NAMALWA (cell line): ENCODE measurements at regions not wholly inside any gene's neighbourhood (a gene's known extent, or its start where the extent isn't known, plus 50 kb on each side); places are given as distances from the start of the nearest gene placed in this dataset.
A peak's percentile ranks its signal among the peaks of the same experiment; 100 is the strongest.

Source experiments
- DNase-seq: peaks from one replicate; pipeline ENCODE4 v3.0.0-alpha.2; 2015; ENCODE audit warnings: low spot score

DNA sequence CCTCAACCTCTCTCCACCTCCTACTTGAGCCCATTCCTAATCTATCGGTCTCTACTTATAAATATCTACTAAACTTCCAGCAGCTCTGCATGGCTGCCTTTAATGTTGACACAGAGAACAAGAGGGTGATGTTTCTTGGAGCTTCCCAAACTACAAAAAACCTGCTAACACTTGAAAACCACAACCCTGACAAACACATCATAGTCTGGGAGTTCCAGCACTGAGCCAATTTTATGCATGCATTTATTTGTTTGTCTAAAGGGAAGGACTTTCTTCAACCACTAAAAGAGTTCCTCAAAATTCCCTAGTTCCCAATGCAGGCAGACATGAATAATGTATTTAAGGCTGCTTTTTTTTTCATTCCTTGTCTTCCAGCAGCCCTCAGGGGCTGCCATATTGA, 331.8 kb upstream of the XYLT1 start:
- no peak for DNase-seq

DNA sequence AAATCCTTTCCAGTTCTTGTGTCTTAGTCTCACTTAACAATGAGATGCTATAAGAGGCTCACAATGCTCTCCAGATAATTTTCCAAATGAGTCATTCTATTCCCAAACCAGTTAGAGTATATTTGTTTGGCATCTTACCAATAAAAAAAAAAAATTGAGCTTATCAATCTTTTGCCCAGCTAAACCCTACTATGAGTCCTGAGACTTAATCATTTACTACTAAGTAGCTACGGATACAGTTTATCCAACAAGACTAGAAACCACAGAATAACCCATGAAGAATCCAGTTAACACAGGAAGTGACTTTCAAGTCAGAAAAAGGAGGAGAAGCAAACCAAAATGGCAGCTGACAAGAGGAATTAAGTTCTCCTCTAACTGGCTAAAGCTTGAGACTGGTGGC, 330.3 kb upstream of the XYLT1 start:
- DNase-seq, result no peak

DNA sequence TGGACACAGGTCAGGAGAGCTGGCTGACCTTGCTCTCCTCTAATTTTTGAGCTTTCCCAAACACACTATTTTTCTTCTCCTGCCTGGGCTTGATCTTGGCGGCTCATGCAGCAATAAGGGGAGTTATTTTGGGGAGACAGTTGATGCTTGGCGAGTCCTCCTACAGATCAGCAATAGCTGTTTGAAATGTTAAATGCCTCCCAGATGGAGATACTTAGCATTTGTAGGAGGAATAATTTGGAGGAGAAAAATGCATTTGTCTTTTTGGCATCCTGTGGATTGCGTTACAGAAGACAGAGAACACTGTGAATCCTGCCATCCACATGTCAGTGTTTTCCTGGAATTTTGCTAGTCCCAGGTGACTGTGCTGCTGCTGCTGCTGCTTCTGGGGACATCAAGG, 328.0 kb upstream of the XYLT1 start:
- DNase-seq, result no peak

DNA sequence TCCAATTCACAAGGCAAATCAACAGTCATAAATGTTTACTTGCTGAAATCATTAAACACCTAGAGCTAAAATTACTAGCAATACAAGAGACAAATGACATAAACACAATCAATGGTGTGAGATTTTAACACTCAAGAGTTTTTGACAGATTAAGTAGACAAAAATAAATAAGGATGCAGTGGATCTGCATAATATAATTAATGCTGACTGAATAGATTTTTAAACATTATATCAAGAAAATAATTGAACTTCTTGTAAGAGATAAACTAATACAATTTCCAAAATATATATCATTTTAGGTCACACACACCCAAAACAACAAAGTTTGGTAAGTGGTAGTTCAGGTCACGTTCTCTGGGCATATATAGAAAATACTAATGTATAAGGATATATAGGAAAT, 322.6 kb upstream of the XYLT1 start:
- DNase-seq, result no peak

DNA sequence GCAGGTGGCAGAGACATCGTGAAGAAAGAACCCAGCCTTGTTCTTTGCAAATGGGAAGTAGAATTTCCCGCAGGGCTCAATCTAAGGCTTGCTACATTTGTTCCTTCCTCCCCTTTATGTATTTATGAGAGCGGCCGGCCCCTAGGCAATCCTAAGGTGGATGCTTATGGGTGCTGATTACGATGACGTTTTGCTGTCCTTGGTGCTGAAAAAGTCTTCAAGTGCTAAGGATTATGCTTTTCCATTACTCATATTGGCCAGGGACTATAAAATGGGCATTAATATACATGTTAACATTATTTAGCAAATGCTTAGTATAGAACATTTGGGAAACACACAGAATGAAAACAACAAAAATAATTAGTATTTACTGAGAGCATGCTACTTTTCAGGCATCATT, 313.3 kb upstream of the XYLT1 start:
- peak; percentile 17 for DNase-seq

DNA sequence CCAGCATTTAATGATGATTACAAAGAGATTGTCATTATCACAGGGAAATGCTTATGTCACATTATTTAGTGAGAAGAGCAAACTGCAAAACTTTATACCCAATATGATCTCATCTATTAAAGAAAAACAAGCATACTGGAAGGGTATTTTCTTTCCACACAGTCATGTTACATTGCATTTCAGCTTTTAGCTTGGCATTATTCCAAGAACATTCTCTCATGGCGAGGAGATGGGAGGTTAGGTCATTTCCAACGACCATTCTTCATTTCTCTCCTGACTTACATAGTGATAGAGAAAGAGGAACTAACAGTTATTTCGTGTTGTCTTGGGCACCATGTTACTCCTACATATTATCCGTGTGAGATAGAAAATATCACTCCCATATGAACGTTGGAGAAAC, 309.4 kb upstream of the XYLT1 start:
- no peak for DNase-seq

DNA sequence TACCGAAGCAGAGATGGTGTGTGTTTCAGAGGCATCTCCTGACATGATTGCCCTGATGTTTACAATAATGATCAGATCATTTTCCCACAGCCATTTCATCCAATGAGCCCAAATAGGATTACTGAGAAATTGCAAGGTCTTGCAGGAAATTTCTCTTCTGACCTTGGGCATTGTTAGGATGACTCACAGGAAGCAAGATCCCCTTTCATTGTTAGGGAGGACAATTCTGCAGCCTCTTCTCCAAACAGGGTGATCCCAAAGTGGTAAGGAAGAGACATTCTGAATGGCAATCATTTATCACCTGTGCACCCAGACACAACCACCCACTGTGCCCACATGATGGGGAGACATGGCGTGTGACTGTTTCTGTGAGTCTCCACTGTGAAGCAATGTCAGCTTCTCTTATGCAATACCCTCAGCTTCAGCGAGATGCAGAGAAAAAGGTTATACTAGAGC, 306.7 kb upstream of the XYLT1 start:
- DNase-seq, result no peak

DNA sequence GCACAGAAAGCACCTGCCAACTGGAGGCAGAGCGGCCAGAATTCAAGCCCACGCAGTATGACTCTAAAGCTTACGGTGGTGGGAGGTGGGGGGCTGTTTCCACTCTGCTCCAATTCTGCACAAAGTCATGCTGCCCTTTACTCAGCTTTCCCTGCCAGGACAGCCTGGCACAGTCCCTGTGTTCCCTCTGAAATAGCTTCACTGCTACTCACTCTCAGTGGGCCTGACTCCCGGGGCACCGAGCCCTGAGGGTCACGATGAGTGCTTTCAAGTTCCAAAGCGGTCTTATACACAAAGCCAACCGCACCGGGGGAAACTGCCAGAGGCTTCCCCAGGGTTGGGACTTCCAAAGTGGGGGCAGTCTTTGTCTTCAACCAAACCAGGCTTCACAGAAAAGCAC, 306.1 kb upstream of the XYLT1 start:
- DNase-seq, result no peak

DNA sequence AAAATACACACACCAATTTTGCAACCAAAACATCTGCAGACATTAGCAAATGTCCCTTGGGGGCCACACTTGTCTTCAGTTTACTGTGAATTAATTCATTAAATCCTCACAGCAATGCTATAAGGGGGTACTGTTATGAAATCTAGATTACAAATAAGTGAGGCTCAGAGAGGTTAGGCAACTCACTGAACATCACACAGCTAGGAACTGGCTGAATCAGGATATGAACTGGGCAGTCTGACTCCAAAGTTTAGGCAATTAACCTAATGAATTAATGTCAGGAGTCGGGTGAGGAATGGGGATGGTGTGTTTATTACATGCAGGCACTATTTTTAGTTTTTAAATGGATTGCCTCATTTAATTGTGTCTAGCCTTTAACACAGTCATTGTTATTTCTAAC, 305.7 kb upstream of the XYLT1 start:
- DNase-seq, result no peak

DNA sequence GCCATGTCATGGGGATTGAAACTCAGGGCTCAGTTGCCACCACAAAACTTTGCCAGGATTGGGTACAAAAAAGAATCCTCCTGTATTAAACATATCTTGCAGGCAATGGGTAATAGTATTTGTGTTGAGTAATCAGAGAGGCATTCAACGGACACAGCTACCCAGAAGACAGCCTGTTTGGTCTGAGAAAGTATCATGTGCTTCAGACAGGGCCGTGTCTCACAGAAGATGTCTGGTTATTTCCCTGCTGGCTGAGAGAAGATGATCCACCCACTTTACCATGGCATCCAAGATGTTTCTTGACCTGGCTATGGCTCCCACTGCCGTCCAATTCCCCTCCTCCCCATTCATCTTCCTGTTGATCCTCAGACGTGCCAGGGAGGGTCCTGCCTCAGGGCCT, 304.3 kb upstream of the XYLT1 start:
- DNase-seq, result no peak

DNA sequence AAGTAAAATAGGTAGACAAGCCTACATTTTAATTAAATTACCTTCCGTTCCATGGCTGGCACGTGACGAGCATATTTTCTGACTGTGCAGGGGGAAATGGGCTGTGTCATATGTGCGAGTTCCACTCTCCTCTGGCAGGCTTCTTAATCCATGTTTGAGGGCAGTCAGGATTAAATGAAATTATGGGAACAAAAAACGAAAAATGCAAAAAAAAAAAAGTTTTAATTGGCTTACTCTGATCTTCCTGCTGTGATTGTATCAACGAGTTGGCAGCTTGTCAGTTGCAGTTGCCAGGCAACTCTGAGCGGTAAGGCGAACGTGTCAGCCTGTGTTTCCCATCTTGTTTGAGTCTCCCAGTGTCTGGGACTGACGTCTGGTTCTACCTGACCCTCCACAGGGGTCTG, 302.9 kb upstream of the XYLT1 start:
- no peak for DNase-seq

DNA sequence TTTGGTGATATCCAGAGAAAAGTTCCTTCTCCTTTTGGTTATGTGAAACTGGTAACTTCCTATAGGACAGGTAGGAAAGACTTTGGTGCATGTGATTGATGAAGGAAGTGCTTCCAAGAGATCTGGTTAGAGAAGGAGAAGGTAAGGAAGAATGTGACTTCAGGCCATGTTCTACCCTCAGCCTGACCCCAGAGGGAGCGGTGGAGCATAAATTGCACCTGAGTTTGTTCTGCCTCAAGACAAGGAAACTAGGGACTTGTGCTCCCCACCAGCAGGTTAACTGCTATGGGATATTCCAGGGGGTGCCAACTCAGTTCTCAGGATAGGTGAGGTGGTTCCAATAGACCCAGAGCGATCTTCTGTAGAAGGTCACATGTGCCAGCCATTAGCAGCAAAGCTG, 299.3 kb upstream of the XYLT1 start:
- no peak for DNase-seq

DNA sequence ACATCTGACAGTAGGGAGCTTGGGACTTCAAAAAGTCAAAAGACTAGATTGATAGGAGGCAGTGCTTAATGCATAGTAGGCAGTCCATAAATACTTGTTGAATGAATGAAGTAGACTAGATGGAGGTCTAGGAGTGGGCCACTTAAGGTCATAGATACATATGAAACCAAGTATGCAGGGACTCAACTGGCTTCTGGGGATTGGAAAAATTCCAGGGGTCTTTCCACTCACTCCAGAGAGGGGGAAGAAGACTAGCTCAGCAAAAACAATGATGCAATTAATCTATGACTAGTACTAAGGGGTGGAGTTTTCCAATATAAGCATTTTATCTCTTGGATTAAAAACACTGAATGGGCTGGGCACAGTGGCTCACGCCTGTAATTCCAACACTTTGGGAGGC, 298.3 kb upstream of the XYLT1 start:
- DNase-seq, result no peak

DNA sequence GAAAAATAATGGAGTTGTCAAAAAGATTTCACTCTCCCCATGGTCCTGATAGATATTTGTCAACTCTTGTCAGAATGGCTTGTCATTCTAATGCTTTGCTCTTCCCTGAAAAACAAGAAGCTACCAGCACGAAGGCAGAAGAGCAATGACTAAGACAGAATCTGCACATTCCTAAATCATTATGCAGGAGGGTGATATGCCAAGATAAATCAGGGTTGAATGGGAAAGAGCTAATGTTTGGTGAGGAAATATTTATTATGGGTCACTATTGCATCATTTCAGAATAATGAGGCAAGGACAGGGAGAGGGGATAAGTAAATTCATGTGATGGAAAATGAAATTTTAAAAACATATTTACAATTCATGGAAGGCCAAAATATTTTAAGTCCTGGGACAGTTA, 297.5 kb upstream of the XYLT1 start:
- no peak for DNase-seq

DNA sequence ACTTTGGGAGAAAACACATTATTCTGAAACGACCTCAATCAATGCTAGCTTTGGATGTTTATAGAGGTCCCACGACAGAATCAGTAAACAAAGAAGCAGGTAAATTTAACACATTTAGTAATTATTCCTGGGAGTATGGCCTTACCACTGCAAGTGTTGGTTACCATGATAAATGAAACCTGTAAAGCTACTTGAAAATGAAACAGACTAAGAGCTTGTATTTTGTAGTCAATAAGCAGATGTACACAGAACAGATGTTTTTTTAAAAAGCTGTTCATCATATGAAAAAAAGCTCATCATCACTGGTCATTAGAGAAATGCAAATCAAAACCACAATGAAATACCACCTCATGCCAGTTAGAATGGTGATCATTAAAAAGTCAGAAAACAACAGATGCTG, 295.3 kb upstream of the XYLT1 start:
- no peak for DNase-seq

DNA sequence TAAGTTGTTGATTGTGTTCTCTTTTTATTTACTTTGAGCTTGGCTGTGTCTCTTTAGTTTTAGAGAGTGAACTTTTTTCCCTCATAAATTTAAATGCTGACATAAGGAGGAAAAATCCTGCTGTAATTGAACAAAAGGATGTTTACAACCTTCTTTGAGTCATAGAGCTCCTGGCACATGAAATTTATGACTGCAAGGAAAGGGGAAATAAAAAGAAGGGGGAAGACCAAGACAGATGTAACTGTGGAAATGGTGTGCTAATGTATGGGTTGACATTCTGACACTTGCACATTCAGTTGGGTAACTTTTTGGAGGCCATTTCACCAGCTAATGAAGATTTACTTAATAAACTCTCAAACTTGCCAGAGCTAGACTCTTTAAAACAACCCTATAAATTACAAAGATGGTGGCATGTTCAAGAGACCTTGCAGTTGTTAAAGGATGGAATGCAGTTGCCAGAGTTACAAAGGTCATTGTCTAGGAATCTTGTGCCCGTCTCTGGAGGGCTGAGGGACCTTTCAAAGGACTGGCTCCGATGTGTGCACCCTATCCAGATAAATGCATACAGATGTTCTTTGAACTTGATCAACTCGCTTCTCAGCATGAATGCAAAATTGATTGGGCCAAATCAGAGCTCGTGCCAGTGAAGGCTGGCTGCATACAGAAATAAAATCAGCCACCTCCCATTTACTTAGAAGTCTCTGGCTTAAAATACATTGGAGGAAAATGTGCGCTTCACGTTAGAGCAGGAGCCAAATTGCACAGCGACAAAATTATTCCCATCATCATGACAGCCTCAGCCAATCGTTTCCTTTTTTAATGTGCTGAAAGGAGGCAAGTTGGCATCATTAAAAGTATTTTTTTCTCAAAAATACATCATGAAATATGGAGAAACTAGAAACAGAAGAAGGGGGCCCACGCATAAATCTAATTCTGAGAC, 289.0 kb upstream of the XYLT1 start:
- DNase-seq, result no peak

DNA sequence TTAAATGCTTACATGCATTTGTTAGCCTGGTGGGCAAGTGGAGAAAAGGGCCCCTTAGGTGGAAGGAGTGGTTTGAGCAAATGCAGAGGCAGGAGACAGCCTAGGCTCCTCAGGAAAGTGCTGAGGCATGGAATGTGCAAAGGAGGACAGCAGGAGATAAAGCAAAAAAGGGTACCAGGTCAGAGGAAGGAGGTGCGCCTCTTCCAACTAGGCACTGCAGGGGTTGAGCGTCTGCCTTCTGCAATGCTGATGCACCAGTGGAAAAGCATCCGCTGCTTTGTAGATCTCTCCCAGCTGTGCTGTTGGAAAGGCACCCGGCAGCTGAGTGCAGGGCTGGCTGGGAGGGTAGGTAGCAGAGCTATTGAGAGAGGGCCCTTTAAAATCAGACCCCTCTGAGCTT, 287.0 kb upstream of the XYLT1 start:
- no peak for DNase-seq

DNA sequence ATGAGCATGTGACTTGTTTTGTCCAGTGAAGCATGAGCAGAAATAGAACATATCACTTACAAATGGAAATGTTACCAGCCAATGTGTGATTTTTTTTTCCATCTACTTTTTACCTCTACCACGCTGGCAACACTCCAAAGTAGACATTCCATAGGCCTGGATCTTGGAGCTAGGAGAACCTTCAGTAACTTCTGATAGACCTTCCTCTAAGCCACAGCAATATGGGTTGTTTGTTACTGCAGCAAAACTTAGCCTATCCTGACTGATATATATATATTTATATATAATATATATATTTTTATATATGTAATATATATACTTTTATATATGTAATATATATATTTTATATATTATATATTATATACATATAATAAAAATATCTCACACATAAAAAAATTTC, 284.4 kb upstream of the XYLT1 start:
- no peak for DNase-seq

DNA sequence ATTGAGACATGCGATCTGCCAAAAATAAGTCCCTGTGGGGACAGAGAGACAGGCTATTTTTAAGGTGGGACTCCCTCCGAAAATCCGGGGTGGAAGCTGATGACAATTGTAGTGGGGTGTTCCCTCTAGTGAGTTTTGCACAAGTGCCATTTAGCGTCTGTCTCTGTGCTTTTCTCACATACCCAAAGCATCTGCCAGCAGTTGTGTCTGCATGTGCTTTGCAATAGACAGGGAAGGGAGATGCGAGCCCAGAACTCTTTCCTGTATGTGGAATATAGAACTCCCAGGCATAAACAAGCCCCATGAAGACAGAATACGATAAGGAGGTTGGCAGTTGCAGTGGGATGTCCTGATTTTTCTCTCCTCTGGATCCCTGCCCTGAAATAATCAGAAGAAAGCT, 282.7 kb upstream of the XYLT1 start:
- no peak for DNase-seq

DNA sequence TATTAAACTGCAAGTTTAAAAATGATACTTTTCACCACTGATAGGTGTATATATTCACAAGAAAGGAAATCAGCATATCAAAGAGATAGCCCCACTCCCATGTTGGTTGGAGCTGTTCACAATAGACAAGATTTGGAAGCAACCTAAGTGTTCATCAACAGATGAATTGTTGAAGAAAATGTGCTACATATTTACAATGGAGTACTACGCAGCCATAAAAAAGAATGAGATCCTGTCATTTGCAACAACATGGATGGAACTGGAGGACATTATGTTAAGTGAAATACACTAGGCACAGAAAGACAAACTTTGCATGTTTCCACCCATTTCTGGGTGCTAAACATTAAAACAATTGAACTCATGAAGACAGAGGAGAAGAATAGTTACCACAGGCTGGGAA, 278.9 kb upstream of the XYLT1 start:
- no peak for DNase-seq

DNA sequence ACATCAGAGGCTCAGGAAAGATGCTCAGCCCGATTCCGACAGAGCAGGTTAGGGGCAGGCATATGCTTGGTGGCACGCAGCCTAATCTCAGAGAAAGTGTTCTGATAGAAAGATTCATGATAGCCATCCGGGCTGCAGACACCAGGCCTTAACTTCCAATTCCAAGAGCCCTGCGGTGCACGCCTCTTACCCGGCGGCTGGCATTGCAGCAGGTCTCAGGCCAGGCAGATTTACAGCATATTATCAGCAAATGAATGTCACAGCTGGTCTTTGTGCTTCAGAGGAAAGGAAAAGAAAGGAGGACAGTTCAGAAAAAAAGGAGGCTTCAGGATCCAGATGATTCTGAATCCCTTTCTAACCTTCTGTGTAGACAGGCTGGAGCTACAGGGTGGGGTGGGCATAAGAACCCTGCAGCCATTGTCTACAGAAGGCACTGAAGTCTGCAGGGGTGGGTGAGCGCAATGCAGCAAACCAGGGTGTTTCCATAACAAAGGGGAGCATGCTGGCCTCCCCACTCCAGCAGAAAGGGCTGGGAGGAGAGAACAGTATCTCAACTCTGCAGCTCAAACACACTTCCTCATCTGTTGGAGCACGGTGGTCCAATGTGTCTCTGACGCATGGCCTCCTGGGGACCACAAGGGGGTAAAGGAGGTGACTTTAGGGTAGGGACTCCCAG, 277.4 kb upstream of the XYLT1 start:
- no peak for DNase-seq

DNA sequence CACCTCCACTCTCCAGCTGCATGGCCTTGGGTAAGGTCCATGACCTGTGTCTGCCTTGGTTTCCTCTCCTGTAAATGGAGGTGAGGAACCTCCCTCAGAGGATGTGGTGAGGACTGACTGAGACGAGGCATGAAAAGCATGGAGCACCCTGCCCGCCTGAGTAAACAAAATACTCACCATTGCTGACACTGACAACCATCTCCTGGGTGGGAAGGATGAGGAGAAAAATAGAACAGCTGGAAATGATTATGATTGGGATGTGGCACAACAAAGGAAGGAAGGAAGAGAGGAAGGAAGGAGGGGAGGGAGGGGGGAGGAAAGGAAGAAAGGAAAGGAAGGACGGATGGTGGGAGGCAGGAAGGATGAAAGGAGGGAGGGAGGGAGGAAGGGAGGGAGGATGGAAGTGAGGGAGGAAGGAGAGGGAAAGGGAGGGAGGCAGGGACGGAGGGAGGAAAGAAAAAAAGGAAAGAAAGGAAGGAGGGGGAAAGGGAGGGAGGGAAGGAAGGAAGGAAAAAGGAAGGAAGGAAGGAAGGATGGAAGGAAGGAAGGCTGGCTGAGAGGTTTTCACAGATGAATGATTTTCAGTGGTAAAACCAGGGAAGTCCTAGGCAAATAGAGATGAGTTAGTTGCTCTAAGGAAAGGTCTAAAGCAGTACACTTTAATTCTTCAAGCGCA, 276.5 kb upstream of the XYLT1 start:
- DNase-seq, result no peak

DNA sequence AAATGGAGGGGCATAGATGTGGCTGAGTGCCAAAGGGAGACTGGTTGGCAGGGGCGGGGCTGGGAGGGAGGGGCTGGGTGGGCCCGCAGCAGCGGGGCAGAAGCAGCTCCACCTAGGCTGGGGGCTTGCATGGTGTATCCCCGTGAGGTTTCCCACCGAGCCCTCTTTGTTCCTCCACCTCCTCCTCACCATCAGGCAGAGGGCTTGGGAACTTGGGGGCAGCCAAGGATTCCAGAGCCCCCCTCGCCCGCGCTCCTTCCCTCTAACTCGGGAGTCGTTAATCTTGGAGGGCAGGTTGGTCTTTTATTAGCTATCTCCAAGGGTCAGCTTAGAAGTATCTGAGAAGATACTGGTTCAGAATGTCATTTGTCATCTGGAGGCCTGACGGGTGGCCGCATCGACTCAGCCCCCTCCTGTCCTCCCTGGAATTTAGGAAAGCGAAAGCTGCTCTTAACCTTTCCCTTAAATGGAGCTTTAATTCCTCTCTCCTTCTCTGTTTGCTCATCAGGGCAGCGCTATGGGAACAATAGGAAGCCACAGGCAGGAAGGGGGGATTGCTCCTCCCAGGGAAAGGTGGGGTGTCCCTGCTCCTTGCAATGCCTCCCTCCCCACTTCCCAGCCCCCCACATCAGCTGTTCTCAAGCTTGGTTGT, 274.3 kb upstream of the XYLT1 start:
- no peak for DNase-seq
